ENCODE measurements at regions not wholly inside any gene's neighbourhood (a gene's known extent, or its start where the extent isn't known, plus 50 kb on each side); places are given as distances from the start of the nearest gene placed in this dataset.
"Not testable (repeated sequence)": the region's sequence is repeated elsewhere in the genome, so short reads cannot be mapped to it uniquely, and the experiment has no call there.

DNA sequence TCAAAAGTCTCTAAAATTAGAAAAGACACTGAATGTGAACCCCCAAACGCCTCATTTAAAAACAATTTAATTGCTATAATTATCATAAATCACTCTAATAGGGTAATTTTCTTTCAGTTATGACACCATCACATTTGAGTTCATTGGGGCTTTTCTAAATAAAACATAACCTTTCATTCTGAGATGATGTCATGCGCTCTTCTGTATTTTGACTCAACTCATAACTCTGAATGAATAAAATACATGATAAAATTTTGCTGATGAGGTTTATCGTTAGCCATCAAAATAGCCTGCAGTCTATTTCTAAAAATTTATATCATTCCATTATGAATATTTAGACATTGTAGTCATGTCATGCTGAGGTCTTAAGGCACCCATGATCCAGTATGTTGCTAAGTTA, 1099.7 kb downstream of the SUCLG1 start:
- H3K27ac ChIP-seq: no peak overlapping the region
- TF ChIP-seq, protein P1, sequence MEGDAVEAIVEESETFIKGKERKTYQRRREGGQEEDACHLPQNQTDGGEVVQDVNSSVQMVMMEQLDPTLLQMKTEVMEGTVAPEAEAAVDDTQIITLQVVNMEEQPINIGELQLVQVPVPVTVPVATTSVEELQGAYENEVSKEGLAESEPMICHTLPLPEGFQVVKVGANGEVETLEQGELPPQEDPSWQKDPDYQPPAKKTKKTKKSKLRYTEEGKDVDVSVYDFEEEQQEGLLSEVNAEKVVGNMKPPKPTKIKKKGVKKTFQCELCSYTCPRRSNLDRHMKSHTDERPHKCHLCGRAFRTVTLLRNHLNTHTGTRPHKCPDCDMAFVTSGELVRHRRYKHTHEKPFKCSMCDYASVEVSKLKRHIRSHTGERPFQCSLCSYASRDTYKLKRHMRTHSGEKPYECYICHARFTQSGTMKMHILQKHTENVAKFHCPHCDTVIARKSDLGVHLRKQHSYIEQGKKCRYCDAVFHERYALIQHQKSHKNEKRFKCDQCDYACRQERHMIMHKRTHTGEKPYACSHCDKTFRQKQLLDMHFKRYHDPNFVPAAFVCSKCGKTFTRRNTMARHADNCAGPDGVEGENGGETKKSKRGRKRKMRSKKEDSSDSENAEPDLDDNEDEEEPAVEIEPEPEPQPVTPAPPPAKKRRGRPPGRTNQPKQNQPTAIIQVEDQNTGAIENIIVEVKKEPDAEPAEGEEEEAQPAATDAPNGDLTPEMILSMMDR (conservative IDR thresholded peaks at IDR 0.05): no peak

GRCh38 chr2:83342860-83343329, 1116.2 kb downstream of the SUCLG1 start:
- TF ChIP-seq, protein P1 (conservative IDR thresholded peaks at IDR 0.05): no peak
- no peak overlapping the region for H3K27ac ChIP-seq

GRCh38 chr2:83340424-83340823, 1118.7 kb downstream of the SUCLG1 start:
- TF ChIP-seq, protein P1 (conservative IDR thresholded peaks at IDR 0.05): no peak
- no peak overlapping the region for H3K27ac ChIP-seq

GRCh38 chr2:83339942-83340341, 1119.1 kb downstream of the SUCLG1 start:
- not testable (repeated sequence) for H3K27ac ChIP-seq

DNA sequence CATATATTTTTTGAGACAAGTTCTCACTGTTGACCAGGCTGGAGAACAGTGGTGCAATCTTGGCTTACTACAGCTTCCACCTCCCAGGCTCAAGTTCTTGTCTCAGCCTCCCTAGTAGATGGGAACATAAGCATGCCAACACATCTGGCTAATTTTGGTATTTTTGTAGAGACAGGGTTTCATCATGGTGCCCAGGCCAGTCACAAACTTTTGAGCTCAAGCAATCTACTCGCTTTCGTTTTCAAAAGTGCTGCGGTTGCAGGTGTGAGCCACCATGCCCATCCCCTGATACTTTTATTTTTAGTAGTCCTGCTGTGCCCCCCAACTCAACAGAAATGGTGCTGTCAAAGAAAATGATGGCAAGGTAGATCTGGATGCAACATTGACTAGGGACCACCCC, 1127.3 kb downstream of the SUCLG1 start:
- no peak overlapping the region for H3K27ac ChIP-seq
- TF ChIP-seq, protein P1 (conservative IDR thresholded peaks at IDR 0.05): no peak

DNA sequence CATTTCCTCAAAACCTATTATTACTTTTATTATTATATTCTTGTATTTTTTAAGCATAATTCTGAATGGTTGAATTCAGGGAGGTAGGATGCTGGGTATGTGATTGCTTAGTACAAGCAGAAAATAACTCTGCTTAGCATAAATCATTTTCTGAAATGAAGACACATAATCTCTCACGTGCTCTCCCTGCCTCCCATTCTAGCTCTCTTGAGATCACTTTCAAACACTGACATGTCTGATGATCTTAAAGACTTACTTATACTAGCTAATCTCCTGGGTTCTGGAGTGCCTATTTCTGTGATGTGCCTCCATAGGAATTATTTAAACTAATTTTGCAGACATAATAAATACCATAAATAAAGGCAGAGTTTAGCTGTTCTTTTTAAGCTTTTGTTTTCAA, 1136.0 kb downstream of the SUCLG1 start:
- TF ChIP-seq, protein P1 (conservative IDR thresholded peaks at IDR 0.05): no peak
- H3K27ac ChIP-seq: no peak overlapping the region

DNA sequence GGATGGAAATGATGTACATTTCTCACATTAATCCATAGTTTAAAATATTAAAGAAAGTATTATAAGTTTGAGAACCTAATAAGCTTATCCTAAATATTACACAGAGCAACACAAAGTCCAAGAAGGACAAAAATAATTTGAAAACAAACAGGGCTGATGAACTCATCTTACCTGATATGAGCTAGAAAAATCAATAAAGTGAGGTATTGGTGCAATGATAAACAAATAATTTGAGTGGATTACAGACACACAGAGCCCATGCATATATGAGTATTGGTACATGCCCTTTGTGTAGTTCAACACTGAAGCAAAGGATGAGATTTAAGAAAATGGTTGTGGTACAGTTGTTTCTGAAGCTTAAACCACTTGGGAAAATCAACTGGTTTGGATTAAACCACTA, 1139.0 kb downstream of the SUCLG1 start:
- TF ChIP-seq, protein P1 (conservative IDR thresholded peaks at IDR 0.05): no peak
- no peak overlapping the region for H3K27ac ChIP-seq

GRCh38 chr2:83305758-83306378, 1153.2 kb downstream of the SUCLG1 start:
- TF ChIP-seq, protein P1 (conservative IDR thresholded peaks at IDR 0.05): no peak
- H3K27ac ChIP-seq: no peak overlapping the region

Measured in VCaP (cell line).